Lung (tissue), 11 donors: ENCODE measurements at regions not wholly inside any gene's neighbourhood (a gene's known extent, or its start where the extent isn't known, plus 50 kb on each side); places are given as distances from the start of the nearest gene placed in this dataset.
A peak's percentile ranks its signal among the peaks of the same experiment; 100 is the strongest.

Experiments
- ATAC-seq: fragments of 200-7000 bp; cut with Tn5 transposase; one replicate; pipeline ENCODE4 v1.9.1; 2020; ENCODE audit warnings: moderate number of reproducible peaks; ENCODE audit not compliant: insufficient read depth, low FRiP score
- DNase-seq, 3 donors: peaks; one replicate each; pipeline ENCODE4 v3.0.0-alpha.2; 2013 to 2017
- H3K27ac ChIP-seq, 2 donors: one replicate each; pipeline ENCODE4 v1.5.1; 2013; ENCODE audit warnings: mild to moderate bottlenecking in 2 of 2, moderate library complexity in 2 of 2, control low read depth in 1 of 2, inconsistent platforms in 1 of 2, low read depth in 1 of 2, low read length in 1 of 2
- H3K27me3 ChIP-seq, 3 donors: one replicate each; pipeline ENCODE4 v1.5.1; 2013; ENCODE audit warnings: low read length in 2 of 3; ENCODE audit not compliant: control insufficient read depth in 3 of 3, insufficient read depth in 3 of 3
- H3K36me3 ChIP-seq, 4 donors: one replicate each; pipeline ENCODE4 v1.5.1; 2013; ENCODE audit warnings: low read length in 4 of 4, mild to moderate bottlenecking in 1 of 4, moderate library complexity in 1 of 4; ENCODE audit not compliant: control insufficient read depth in 4 of 4, insufficient read depth in 4 of 4
- H3K4me1 ChIP-seq, 5 donors: one replicate each; pipeline ENCODE4 v1.5.1; 2013; ENCODE audit warnings: low read length in 5 of 5, mild to moderate bottlenecking in 2 of 5, moderate library complexity in 1 of 5; ENCODE audit not compliant: control insufficient read depth in 5 of 5, insufficient read depth in 5 of 5
- H3K4me3 ChIP-seq: one replicate; pipeline ENCODE4 v1.5.1; 2013; ENCODE audit warnings: mild to moderate bottlenecking, control low read depth, moderate library complexity
- H3K9ac ChIP-seq, 2 donors: one replicate each; pipeline ENCODE4 v1.5.1; 2013; ENCODE audit warnings: low read length in 2 of 2, control low read depth in 1 of 2; ENCODE audit not compliant: insufficient read depth in 1 of 2
- H3K9me3 ChIP-seq, 4 donors: one replicate each; pipeline ENCODE4 v1.5.1; 2013; ENCODE audit warnings: low read length in 3 of 4, mild to moderate bottlenecking in 1 of 4, moderate library complexity in 1 of 4; ENCODE audit not compliant: control insufficient read depth in 4 of 4, insufficient read depth in 3 of 4
- WGBS, 2 donors: extraction: QIAGEN DNeasy Blood & Tissue Kit; methylation state at CpG; one replicate each; pipeline ENCODE4 v1.1.7; 2013; 5-methylcytosine and 5-hydroxymethylcytosine counted together
- TF ChIP-seq, protein P1 (sequence below): IDR thresholded peaks from 2 replicates; pipeline ENCODE4 v1.5.1; 2012; ENCODE audit warnings: mild to moderate bottlenecking; ENCODE audit errors: control extremely low read depth, extremely low read depth
- donor health status: control.
- donor health status: control.
- donor health status: Bipolar disorder and iron deficiency.
- donor health status: healthy.
- donor health status: DM: yes; HTN: yes; CAD: no.

DNA sequence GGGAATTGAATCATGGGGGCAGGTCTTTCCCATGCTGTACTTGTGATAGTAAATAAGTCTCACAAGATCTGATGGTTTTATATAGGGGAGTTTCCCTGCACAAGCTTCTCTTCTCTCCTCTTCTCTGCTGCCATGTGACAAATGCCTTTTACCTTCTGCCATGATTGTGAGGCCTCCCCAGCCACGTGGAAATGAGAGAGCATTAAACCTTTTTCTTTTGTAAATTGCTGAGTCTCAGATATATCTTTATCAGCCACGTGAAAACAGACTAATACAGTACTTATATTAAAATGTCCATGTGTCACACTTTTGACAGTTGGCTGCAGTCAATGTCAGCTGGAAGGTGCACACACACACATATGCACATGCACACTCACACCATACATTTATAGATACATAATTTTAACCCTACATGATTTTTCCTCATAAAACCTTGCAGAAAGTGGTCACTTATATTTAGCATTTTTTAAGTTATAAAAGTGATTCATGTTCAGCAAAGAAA, 128.9 kb downstream of the OTOR start:
- no peak overlapping the region for H3K27ac ChIP-seq
- TF ChIP-seq, protein P1, sequence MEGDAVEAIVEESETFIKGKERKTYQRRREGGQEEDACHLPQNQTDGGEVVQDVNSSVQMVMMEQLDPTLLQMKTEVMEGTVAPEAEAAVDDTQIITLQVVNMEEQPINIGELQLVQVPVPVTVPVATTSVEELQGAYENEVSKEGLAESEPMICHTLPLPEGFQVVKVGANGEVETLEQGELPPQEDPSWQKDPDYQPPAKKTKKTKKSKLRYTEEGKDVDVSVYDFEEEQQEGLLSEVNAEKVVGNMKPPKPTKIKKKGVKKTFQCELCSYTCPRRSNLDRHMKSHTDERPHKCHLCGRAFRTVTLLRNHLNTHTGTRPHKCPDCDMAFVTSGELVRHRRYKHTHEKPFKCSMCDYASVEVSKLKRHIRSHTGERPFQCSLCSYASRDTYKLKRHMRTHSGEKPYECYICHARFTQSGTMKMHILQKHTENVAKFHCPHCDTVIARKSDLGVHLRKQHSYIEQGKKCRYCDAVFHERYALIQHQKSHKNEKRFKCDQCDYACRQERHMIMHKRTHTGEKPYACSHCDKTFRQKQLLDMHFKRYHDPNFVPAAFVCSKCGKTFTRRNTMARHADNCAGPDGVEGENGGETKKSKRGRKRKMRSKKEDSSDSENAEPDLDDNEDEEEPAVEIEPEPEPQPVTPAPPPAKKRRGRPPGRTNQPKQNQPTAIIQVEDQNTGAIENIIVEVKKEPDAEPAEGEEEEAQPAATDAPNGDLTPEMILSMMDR, result no peak
- no peak overlapping the region for H3K4me3 ChIP-seq
- DNase-seq, result no peak
- no peak for ATAC-seq
- H3K27me3 ChIP-seq, result no peaks in the 10 kb centered on the region
- H3K9me3 ChIP-seq, result no peaks in the 10 kb centered on the region
- 46 to 51% methylated on average over 2 of the region's 2 CpGs for WGBS, 2 donors
- no peak overlapping the region for H3K9ac ChIP-seq
- no peaks in the 10 kb centered on the region for H3K36me3 ChIP-seq
- no peaks in the 10 kb centered on the region for H3K4me1 ChIP-seq

GRCh38 chr20:16885746-16886145, 137.6 kb downstream of the OTOR start:
- no peak overlapping the region for H3K9ac ChIP-seq
- H3K4me1 ChIP-seq, result no peaks in the 10 kb centered on the region
- ATAC-seq (no peak), DNase-seq (no peak)
- H3K4me3 ChIP-seq, result no peak overlapping the region
- H3K36me3 ChIP-seq, result no peaks in the 10 kb centered on the region
- no peaks in the 10 kb centered on the region for H3K27me3 ChIP-seq
- TF ChIP-seq, protein P1, result no peak
- peaks cover 0 to 3% (median 0%) of the 10 kb centered on the region in 4 donors for H3K9me3 ChIP-seq
- H3K27ac ChIP-seq, result no peak overlapping the region

DNA sequence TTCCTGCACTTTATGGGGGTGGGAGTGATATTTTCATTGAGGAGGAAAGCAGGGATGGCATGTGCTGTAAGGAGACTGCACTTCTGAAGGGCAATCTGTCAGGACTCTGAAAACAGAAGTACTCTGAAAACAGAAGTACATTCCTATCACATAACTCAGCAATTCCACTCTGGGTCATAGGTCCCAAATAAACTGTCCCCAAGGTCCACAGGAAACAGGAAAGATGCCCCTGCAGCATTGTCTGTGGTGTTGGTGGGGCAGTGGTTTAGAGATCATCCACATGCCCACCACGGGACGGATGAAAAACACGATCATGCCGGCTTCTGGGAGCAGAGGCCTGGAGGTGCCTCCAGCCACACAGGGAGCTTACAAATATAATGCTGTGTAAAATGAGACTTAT, 150.3 kb downstream of the OTOR start:
- WGBS, 2 donors, result 81 to 90% methylated on average over 4 of the region's 4 CpGs
- ATAC-seq, result no peak
- no peaks in the 10 kb centered on the region for H3K36me3 ChIP-seq
- no peaks in the 10 kb centered on the region for H3K9me3 ChIP-seq
- peaks cover 0 to 2% (median 0%) of the 10 kb centered on the region in 5 donors for H3K4me1 ChIP-seq
- peak overlapping the region in 1 of 2 donors; percentile 45 for H3K27ac ChIP-seq
- DNase-seq, result no peak
- no peak overlapping the region for H3K9ac ChIP-seq
- H3K4me3 ChIP-seq, result no peak overlapping the region
- no peaks in the 10 kb centered on the region for H3K27me3 ChIP-seq
- TF ChIP-seq, protein P1, result no peak

GRCh38 chr20:16902662-16903061, 154.5 kb downstream of the OTOR start:
- peak; percentile 26 to 74 (median 36) for DNase-seq
- Histone ChIP-seq H3K27me3 (no peaks in the 10 kb centered on the region), H3K9me3 (no peaks in the 10 kb centered on the region), H3K4me3 (no peak overlapping the region), H3K36me3 (no peaks in the 10 kb centered on the region), H3K27ac (no peak overlapping the region), H3K9ac (no peak overlapping the region), H3K4me1 (peaks cover 0 to 1% (median 0%) of the 10 kb centered on the region in 5 donors)
- TF ChIP-seq, protein P1, result no peak
- 77 to 86% methylated on average over 2 of the region's 2 CpGs for WGBS, 2 donors
- no peak for ATAC-seq
